WTC11 (cell line): ENCODE measurements at regions not wholly inside any gene's neighbourhood (a gene's known extent, or its start where the extent isn't known, plus 50 kb on each side); places are given as distances from the start of the nearest gene placed in this dataset.

Experiments used
- ATF3 ChIP-seq: sonication (generic); formaldehyde crosslinking; conservative IDR thresholded peaks from 2 replicates; pipeline ENCODE4 v1.8.1; 2022; ENCODE audit warnings: mild to moderate bottlenecking, missing genetic modification reagents
- CBFB ChIP-seq: sonication (generic); formaldehyde crosslinking; IDR thresholded peaks from 2 replicates; pipeline ENCODE4 v1.8.1; 2022; ENCODE audit warnings: mild to moderate bottlenecking, low read depth, missing genetic modification reagents
- E2F4 ChIP-seq: sonication (generic); formaldehyde crosslinking; IDR thresholded peaks from 2 replicates; pipeline ENCODE4 v1.8.1; 2022; ENCODE audit warnings: low read depth, mild to moderate bottlenecking, moderate library complexity, missing genetic modification reagents, borderline replicate concordance
- ETV6 ChIP-seq: sonication (generic); formaldehyde crosslinking; IDR thresholded peaks from 2 replicates; pipeline ENCODE4 v1.8.1; 2022; ENCODE audit warnings: mild to moderate bottlenecking, missing genetic modification reagents
- JUN ChIP-seq: sonication (generic); formaldehyde crosslinking; IDR thresholded peaks from 2 replicates; pipeline ENCODE4 v1.8.0; 2023; ENCODE audit warnings: mild to moderate bottlenecking, missing genetic modification reagents
- MAX ChIP-seq: sonication (generic); formaldehyde crosslinking; IDR thresholded peaks from 2 replicates; pipeline ENCODE4 v1.8.0; 2022; ENCODE audit warnings: mild to moderate bottlenecking, missing genetic modification reagents
- PREB ChIP-seq: sonication (generic); formaldehyde crosslinking; IDR thresholded peaks from 2 replicates; pipeline ENCODE4 v1.8.1; 2022; ENCODE audit warnings: mild to moderate bottlenecking, missing genetic modification reagents, moderate library complexity, borderline replicate concordance
- PRRX2 ChIP-seq: fragments of 250-450 bp; sonication (Bioruptor Pico); IDR thresholded peaks from 2 replicates; pipeline ENCODE4 v1.8.0; 2021; ENCODE audit warnings: mild to moderate bottlenecking
- SMAD3 ChIP-seq: sonication (generic); formaldehyde crosslinking; IDR thresholded peaks from 2 replicates; pipeline ENCODE4 v1.8.0; 2022; ENCODE audit warnings: missing genetic modification reagents, mild to moderate bottlenecking, borderline replicate concordance
- USF1 ChIP-seq: sonication (generic); formaldehyde crosslinking; IDR thresholded peaks from 2 replicates; pipeline ENCODE4 v1.8.0; 2022; ENCODE audit warnings: mild to moderate bottlenecking, missing genetic modification reagents
- ZNF138 ChIP-seq: sonication (generic); formaldehyde crosslinking; conservative IDR thresholded peaks from 2 replicates; pipeline ENCODE4 v1.8.1; 2022; ENCODE audit warnings: mild to moderate bottlenecking, moderate library complexity, missing genetic modification reagents
- ZNF317 ChIP-seq: sonication (generic); formaldehyde crosslinking; IDR thresholded peaks from 2 replicates; pipeline ENCODE4 v1.8.1; 2023; ENCODE audit warnings: low read depth, mild to moderate bottlenecking, moderate library complexity, missing genetic modification reagents, borderline replicate concordance
- TF ChIP-seq, protein P1 (sequence below): fragments of 200-600 bp; IDR thresholded peaks from 2 replicates; pipeline ENCODE4 v1.8.0; 2022; ENCODE audit warnings: antibody characterized with exemption
- TF ChIP-seq, protein P2 (sequence below): sonication (generic); formaldehyde crosslinking; IDR thresholded peaks from 2 replicates; pipeline ENCODE4 v1.8.1; 2023; ENCODE audit warnings: mild to moderate bottlenecking, missing genetic modification reagents, moderate library complexity

GRCh38 chr3:6734395-6734746, 126.5 kb upstream of the GRM7 start:
- TF ChIP-seq ZNF317 (CRISPR knock-in tag) (no peak), USF1 (CRISPR knock-in tag) (no peak), ZNF138 (no peak), PREB (CRISPR knock-in tag) (no peak), ETV6 (CRISPR knock-in tag) (no peak), CBFB (CRISPR knock-in tag) (no peak), SMAD3 (CRISPR knock-in tag) (no peak), E2F4 (no peak), JUN (CRISPR knock-in tag) (no peak), MAX (CRISPR knock-in tag) (no peak), ATF3 (no peak), PRRX2 (no peak)
- TF ChIP-seq, protein P1, sequence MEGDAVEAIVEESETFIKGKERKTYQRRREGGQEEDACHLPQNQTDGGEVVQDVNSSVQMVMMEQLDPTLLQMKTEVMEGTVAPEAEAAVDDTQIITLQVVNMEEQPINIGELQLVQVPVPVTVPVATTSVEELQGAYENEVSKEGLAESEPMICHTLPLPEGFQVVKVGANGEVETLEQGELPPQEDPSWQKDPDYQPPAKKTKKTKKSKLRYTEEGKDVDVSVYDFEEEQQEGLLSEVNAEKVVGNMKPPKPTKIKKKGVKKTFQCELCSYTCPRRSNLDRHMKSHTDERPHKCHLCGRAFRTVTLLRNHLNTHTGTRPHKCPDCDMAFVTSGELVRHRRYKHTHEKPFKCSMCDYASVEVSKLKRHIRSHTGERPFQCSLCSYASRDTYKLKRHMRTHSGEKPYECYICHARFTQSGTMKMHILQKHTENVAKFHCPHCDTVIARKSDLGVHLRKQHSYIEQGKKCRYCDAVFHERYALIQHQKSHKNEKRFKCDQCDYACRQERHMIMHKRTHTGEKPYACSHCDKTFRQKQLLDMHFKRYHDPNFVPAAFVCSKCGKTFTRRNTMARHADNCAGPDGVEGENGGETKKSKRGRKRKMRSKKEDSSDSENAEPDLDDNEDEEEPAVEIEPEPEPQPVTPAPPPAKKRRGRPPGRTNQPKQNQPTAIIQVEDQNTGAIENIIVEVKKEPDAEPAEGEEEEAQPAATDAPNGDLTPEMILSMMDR = no peak
- TF ChIP-seq, protein P2, sequence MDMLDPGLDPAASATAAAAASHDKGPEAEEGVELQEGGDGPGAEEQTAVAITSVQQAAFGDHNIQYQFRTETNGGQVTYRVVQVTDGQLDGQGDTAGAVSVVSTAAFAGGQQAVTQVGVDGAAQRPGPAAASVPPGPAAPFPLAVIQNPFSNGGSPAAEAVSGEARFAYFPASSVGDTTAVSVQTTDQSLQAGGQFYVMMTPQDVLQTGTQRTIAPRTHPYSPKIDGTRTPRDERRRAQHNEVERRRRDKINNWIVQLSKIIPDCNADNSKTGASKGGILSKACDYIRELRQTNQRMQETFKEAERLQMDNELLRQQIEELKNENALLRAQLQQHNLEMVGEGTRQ (CRISPR knock-in tag) = no peak
